Left ventricle myocardium inferior (tissue), 1 donor: ENCODE measurements at regions not wholly inside any gene's neighbourhood (a gene's known extent, or its start where the extent isn't known, plus 50 kb on each side); places are given as distances from the start of the nearest gene placed in this dataset.
"Not testable (repeated sequence)": the region's sequence is repeated elsewhere in the genome, so short reads cannot be mapped to it uniquely, and the experiment has no call there.

ENCODE experiments used
- DNase-seq: peaks from one replicate; pipeline ENCODE4 v3.0.0-alpha.2; 2020
- H3K27ac ChIP-seq: fragments of 200-600 bp; replicated peaks from 2 replicates; pipeline ENCODE4 v1.8.0; 2021
- H3K27me3 ChIP-seq: fragments of 200-600 bp; 2 replicates; pipeline ENCODE4 v1.8.0; 2021; ENCODE audit warnings: low read depth
- H3K36me3 ChIP-seq: fragments of 200-600 bp; 2 replicates; pipeline ENCODE4 v1.8.0; 2021
- H3K4me1 ChIP-seq: fragments of 200-600 bp; 2 replicates; pipeline ENCODE4 v1.8.0; 2021
- H3K4me3 ChIP-seq: fragments of 200-600 bp; 2 replicates; pipeline ENCODE4 v1.8.0; 2021; ENCODE audit warnings: mild to moderate bottlenecking, moderate library complexity
- H3K9me3 ChIP-seq: fragments of 200-600 bp; replicated peaks from 2 replicates; pipeline ENCODE4 v1.8.0; 2021
- intact Hi-C: fragments of 100-400 bp; cut with micrococcal nuclease; formaldehyde crosslinking; loops from one replicate; pipeline ENCODE4 v1.11.0; 2022
- TF ChIP-seq, protein P1 (sequence below): fragments of 200-600 bp; IDR thresholded peaks from 2 replicates; pipeline ENCODE4 v1.8.0; 2021; ENCODE audit warnings: antibody characterized with exemption, mild to moderate bottlenecking, borderline replicate concordance
- donor health status: DM: no; HTN: yes; CAD: no; lungs with severe emphysema.

DNA sequence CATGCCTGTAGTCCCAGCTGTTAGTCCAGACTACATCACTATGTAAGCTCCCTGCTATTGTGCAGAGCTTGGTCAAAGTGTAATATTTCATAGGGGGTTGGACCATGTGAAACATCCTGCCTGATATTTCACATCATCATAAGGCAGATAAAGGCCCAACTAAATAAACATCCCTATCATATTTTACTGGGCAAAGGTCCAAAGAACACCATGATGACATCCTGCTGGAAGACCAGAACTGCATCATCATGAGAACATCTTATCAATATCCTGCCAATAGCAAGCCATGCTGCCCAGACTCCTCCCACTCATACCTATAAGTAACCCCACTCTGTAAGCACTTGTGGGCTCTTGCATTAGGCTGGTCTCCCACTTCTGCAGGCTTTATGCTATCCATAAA is 88.6 kb downstream of the EIF1AY start:
- no peaks in the 10 kb centered on the region for H3K9me3 ChIP-seq
- no peak for DNase-seq
- TF ChIP-seq, protein P1, sequence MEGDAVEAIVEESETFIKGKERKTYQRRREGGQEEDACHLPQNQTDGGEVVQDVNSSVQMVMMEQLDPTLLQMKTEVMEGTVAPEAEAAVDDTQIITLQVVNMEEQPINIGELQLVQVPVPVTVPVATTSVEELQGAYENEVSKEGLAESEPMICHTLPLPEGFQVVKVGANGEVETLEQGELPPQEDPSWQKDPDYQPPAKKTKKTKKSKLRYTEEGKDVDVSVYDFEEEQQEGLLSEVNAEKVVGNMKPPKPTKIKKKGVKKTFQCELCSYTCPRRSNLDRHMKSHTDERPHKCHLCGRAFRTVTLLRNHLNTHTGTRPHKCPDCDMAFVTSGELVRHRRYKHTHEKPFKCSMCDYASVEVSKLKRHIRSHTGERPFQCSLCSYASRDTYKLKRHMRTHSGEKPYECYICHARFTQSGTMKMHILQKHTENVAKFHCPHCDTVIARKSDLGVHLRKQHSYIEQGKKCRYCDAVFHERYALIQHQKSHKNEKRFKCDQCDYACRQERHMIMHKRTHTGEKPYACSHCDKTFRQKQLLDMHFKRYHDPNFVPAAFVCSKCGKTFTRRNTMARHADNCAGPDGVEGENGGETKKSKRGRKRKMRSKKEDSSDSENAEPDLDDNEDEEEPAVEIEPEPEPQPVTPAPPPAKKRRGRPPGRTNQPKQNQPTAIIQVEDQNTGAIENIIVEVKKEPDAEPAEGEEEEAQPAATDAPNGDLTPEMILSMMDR, result no peak
- no peak overlapping the region for H3K4me3 ChIP-seq
- intact Hi-C loops, result no loop called here
- H3K4me1 ChIP-seq, result no peaks in the 10 kb centered on the region
- no peak overlapping the region for H3K27ac ChIP-seq
- H3K36me3 ChIP-seq, result no peaks in the 10 kb centered on the region
- no peaks in the 10 kb centered on the region for H3K27me3 ChIP-seq

DNA sequence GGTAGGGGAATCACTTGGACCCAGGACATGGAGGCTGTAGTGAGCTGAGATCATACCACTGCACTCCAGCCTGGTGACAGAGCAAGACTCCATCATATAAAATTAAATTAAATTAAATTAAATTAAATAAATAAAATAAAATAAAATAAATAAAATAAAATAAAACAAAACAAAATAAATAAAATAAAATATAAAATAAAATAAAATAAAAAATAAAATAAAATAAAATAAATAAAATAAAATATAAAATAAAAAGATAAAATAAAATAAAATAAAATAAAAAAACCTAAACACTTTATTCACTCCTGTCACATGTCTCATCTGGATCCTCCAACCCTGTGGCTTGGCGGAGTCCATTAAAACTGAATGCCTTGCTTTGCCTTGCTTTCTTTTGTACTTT is 89.8 kb downstream of the EIF1AY start:
- intact Hi-C loops, H3K4me3 ChIP-seq, H3K9me3 ChIP-seq, H3K27ac ChIP-seq, H3K36me3 ChIP-seq, DNase-seq, H3K27me3 ChIP-seq, H3K4me1 ChIP-seq: not testable (repeated sequence)

GRCh38 chrY:20681935-20682334 is 74.0 kb upstream of the RPS4Y2 start:
- H3K27me3 ChIP-seq, result no peaks in the 10 kb centered on the region
- no peaks in the 10 kb centered on the region for H3K9me3 ChIP-seq
- TF ChIP-seq, protein P1, result no peak
- intact Hi-C loops, result no loop called here
- no peak overlapping the region for H3K27ac ChIP-seq
- H3K36me3 ChIP-seq, result no peaks in the 10 kb centered on the region
- H3K4me1 ChIP-seq, result no peaks in the 10 kb centered on the region
- no peak for DNase-seq
- no peak overlapping the region for H3K4me3 ChIP-seq

- Histone ChIP-seq H3K4me3 (no peak overlapping the region), H3K36me3 (no peaks in the 10 kb centered on the region), H3K27ac (no peak overlapping the region), H3K9me3 (no peaks in the 10 kb centered on the region), H3K4me1 (no peaks in the 10 kb centered on the region), H3K27me3 (no peaks in the 10 kb centered on the region)
- intact Hi-C loops, result no loop called here
- TF ChIP-seq, protein P1, result no peak
- no peak for DNase-seq
These were observed 72.5 kb upstream of the RPS4Y2 start for GRCh38 chrY:20683371-20683770.

DNA sequence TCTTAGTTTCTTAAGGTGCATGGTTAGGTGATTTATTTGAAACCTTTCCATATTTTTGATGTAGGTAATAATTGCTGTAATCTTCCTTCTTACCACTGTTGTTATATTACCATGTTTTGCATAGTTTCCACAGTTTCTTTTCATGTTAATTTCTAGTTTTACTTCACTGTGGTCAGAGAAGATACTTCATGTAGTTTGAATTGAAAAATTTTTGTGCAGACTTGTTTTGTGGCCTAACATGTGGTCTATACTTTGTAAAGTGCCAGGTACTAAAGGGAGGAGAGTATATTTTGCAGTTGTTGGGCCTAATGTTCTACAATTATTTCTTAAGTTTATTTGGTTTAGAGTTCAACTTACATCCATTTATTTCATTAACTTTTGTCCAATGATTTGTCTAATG is 69.2 kb upstream of the RPS4Y2 start:
- H3K4me3 ChIP-seq, result no peak overlapping the region
- H3K36me3 ChIP-seq, result no peaks in the 10 kb centered on the region
- H3K4me1 ChIP-seq, result no peaks in the 10 kb centered on the region
- DNase-seq, result no peak
- H3K27ac ChIP-seq, result no peak overlapping the region
- H3K9me3 ChIP-seq, result no peaks in the 10 kb centered on the region
- no peaks in the 10 kb centered on the region for H3K27me3 ChIP-seq
- TF ChIP-seq, protein P1, result no peak
- intact Hi-C loops, result no loop called here
